ENCODE measurements at regions not wholly inside any gene's neighbourhood (a gene's known extent, or its start where the extent isn't known, plus 50 kb on each side); places are given as distances from the start of the nearest gene placed in this dataset.

- no peak for TF ChIP-seq EP300 (IDR thresholded peaks at IDR 0.05; ENCODE audit: low read depth)
- TF ChIP-seq CTCF (IDR thresholded peaks at IDR 0.05): no peak
- no peak for TF ChIP-seq POLR2A (IDR thresholded peaks at IDR 0.05)
These were observed 502.9 kb upstream of the THBS1 start for GRCh38 chr15:39078026-39078425.

All from transverse colon (tissue), 3 donors.